Omental fat pad (tissue), 3 donors: ENCODE measurements at regions not wholly inside any gene's neighbourhood (a gene's known extent, or its start where the extent isn't known, plus 50 kb on each side); places are given as distances from the start of the nearest gene placed in this dataset.
A peak's percentile ranks its signal among the peaks of the same experiment; 100 is the strongest.

Source experiments
- ATAC-seq: fragments of 150-250 bp; one replicate; pipeline ENCODE4 v1.9.1; 2016; ENCODE audit warnings: mild to moderate bottlenecking, moderate library complexity; ENCODE audit not compliant: low FRiP score
- DNase-seq: peaks from one replicate; pipeline ENCODE4 v3.0.0-alpha.2; 2019; ENCODE audit warnings: low spot score
- TF ChIP-seq, protein P1 (sequence below), 3 donors: fragments of 450-650 bp; IDR thresholded peaks; one replicate each; pipeline ENCODE4 v1.5.1; 2016 to 2017; ENCODE audit warnings: antibody characterized with exemption in 3 of 3, mild to moderate bottlenecking in 3 of 3, moderate library complexity in 2 of 3

DNA sequence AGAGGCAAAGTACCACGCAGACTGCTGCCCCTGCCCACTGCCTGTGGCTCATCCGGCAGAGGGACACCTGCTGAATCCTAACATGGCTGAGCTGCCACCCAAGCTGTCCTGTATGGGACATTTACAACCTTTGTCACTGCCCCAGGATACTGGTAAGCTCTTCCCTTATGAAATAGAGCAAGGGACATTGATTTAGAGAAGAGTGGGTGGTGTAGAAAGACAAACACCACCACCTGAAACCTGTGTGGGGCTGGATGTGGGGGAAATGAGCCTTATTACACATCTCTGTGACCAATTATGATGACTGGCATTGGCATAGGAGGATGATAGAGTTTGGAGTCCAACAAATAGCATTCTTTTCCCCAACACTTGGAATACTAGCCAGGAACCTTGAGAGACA lies 81.2 kb upstream of the GZMB start:
- ATAC-seq (no peak), DNase-seq (no peak)
- TF ChIP-seq, protein P1, sequence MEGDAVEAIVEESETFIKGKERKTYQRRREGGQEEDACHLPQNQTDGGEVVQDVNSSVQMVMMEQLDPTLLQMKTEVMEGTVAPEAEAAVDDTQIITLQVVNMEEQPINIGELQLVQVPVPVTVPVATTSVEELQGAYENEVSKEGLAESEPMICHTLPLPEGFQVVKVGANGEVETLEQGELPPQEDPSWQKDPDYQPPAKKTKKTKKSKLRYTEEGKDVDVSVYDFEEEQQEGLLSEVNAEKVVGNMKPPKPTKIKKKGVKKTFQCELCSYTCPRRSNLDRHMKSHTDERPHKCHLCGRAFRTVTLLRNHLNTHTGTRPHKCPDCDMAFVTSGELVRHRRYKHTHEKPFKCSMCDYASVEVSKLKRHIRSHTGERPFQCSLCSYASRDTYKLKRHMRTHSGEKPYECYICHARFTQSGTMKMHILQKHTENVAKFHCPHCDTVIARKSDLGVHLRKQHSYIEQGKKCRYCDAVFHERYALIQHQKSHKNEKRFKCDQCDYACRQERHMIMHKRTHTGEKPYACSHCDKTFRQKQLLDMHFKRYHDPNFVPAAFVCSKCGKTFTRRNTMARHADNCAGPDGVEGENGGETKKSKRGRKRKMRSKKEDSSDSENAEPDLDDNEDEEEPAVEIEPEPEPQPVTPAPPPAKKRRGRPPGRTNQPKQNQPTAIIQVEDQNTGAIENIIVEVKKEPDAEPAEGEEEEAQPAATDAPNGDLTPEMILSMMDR (IDR thresholded peaks at IDR 0.05) = no peak

DNA sequence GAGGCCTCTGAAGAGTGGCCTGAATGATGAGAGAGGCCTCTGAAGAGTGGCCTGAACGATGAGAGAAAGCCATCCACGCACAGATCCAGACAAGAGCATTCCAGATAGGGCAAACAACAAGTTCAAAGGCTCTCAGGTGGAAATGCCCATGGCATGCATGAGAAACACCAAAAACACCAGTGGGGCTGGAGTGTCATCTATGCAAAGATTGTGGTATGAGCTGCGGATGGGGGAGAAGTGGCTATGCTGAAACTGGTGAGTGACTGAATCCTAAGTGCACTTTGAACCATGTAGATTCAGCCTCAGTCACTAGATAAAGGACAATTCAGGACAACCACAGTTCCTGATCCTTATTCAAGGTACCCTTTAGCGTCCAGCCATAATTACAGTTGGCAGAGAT lies 79.4 kb upstream of the GZMB start:
- DNase-seq (no peak), ATAC-seq (no peak)
- TF ChIP-seq, protein P1 (IDR thresholded peaks at IDR 0.05) = no peak

DNA sequence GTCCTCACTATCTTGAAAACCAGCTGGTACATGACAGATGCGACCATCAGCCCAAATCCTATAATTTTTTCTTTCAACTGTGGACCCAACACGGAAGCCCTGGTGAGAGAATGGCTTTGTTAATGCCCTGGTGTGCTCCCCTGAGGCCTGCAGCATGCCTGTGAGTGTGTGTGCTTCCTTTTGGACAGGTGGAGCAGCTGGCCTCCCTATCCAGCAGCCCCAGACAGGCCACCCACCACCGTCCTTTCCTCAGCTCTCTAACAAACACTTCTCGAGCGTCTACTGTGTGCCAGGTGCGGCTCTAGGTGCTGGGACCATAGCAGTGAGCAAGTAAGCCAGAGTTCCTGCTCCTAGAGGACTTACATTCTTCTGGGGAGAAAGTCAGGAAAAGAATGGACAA lies 78.9 kb upstream of the GZMB start:
- TF ChIP-seq, protein P1 (IDR thresholded peaks at IDR 0.05) = no peak
- ATAC-seq = no peak
- no peak for DNase-seq

DNA sequence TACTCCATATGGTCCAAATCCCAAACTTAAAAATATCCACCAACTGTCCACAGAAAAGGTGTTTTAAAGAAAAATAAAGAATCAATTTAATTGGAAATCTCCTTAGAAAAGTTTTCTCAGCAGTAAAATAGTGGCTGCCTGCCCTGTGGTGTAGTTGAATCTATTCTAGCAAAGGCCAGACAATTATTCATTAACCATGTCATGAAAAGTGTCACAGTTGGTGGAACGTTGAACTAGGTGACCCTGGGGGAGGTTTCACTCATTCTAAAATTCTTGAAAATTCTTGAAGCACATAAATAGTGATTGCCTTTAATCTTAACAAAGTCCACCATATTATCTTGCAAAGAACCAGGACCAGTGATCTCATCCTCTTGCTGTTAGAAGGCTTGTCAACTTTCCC lies 78.4 kb upstream of the GZMB start:
- DNase-seq = no peak
- TF ChIP-seq, protein P1 (IDR thresholded peaks at IDR 0.05) = no peak
- no peak for ATAC-seq

DNA sequence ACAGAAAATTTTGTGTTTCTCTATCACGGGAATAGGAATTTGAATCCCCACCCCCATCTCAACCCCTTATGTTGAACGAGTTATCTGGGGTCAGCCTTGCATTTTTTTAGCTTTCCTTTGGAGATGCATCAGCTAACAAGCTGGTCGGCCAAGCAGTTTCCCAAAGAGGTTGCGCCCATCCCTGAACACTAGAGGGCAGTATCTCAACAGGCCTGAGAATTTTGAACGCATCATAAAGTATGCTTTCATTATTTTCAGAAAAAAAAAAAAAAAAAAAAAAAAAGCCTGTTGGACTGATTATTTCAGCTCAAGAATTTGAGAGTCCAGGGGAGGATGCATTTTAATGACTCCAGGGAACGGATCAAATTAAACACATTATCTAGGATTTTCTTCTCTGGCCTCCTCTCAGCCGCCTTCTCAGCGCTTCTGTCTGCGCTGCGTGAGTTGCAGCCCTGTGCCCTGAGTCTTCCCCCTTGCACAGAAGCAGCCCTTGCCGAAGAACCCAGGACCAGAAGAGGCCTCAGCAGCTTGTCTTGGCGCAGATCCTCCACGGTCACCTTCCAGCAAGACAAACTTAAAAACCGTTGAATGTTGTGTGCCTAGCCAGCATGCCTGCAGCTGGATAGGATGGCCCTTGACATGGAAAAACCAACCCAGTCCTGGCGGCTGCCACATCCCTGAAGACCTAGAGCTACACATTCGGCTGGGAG lies 76.6 kb upstream of the GZMB start:
- ATAC-seq (peak; percentile 72), DNase-seq (no peak)
- TF ChIP-seq, protein P1 (IDR thresholded peaks at IDR 0.05) = peak in 1 of 3 donors; percentile 30

DNA sequence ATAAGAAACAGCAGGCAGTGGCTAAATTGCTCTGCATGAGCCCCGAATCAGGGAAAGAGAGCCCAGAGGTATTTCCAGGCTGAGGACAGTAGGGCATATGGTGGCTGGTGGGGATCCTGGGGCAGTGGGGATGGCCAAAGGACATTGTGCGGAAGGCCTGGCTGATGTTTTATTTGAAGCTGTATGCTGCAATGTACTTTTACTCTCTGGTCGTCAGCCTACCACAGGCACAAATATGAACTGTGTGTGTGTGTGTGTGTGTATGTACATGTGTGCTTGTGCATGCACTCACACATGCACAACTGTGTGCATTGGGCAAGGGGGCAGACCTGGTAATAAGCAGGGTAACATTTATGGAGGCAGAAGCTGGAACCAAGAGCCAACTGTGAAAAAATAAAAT lies 74.7 kb upstream of the GZMB start:
- TF ChIP-seq, protein P1 (IDR thresholded peaks at IDR 0.05) = no peak
- DNase-seq = no peak
- no peak for ATAC-seq

DNA sequence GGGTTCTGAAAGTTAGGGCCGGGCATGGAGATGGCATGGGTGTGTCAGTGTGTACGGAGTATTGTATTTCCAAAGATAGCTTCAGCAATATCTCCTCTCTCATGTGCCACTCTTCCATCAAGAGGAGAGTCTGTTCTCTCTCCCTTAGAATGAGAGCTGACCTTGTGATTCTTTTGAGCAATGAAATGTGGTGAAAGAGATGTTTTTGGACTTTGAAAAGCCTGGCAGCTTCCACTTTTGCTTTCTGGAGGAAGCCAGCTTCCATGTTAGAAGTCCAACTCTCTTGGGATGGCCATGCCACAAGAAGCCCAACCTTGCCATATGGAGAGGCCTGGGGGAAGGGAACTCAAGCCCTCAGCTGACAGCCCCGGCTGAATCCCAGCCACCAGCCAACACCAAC lies 72.4 kb upstream of the GZMB start:
- DNase-seq (no peak), ATAC-seq (no peak)
- TF ChIP-seq, protein P1 (IDR thresholded peaks at IDR 0.05) = no peak
